Spleen (tissue), 11 donors: ENCODE measurements at regions not wholly inside any gene's neighbourhood (a gene's known extent, or its start where the extent isn't known, plus 50 kb on each side); places are given as distances from the start of the nearest gene placed in this dataset.
A peak's percentile ranks its signal among the peaks of the same experiment; 100 is the strongest.
"Not testable (repeated sequence)": the region's sequence is repeated elsewhere in the genome, so short reads cannot be mapped to it uniquely, and the experiment has no call there.

Experiments
- DNase-seq: peaks from one replicate; pipeline ENCODE4 v3.0.0-alpha.2; 2020
- H3K27ac ChIP-seq, 8 donors: fragments of 200-600 bp; sonication (generic) in 7 of 8; 1 replicate in 4 of 8; 2 replicates in 4 of 8; pipeline versions ENCODE4 v1.5.0 to v1.8.0; 2016 to 2021; ENCODE audit warnings: inconsistent platforms in 4 of 8, mild to moderate bottlenecking in 4 of 8, moderate library complexity in 1 of 8
- H3K27me3 ChIP-seq, 7 donors: fragments of 200-600 bp; sonication (generic) in 6 of 7; replicated peaks in 1 of 7; 1 replicate in 4 of 7; 2 replicates in 3 of 7; pipeline versions ENCODE4 v1.5.0 to v1.8.0; 2016 to 2021; ENCODE audit warnings: inconsistent platforms in 3 of 7, mild to moderate bottlenecking in 1 of 7
- H3K36me3 ChIP-seq, 6 donors: fragments of 200-600 bp; sonication (generic) in 5 of 6; 1 replicate in 4 of 6; 2 replicates in 2 of 6; pipeline versions ENCODE4 v1.5.0 to v1.8.0; 2016 to 2021; ENCODE audit warnings: inconsistent platforms in 2 of 6
- H3K4me1 ChIP-seq, 6 donors: fragments of 200-600 bp; sonication (generic) in 5 of 6; 1 replicate in 3 of 6; 2 replicates in 3 of 6; pipeline versions ENCODE4 v1.5.0 to v1.8.0; 2016 to 2021; ENCODE audit warnings: inconsistent platforms in 3 of 6
- H3K4me3 ChIP-seq, 8 donors: fragments of 200-600 bp; sonication (generic) in 7 of 8; 1 replicate in 4 of 8; 2 replicates in 4 of 8; pipeline versions ENCODE4 v1.5.0 to v1.8.0; 2016 to 2021; ENCODE audit warnings: inconsistent platforms in 4 of 8, mild to moderate bottlenecking in 4 of 8, moderate library complexity in 2 of 8
- H3K9me3 ChIP-seq, 8 donors: fragments of 200-600 bp; sonication (generic) in 7 of 8; 1 replicate in 4 of 8; 2 replicates in 4 of 8; pipeline versions ENCODE4 v1.5.0 to v1.8.0; 2016 to 2021; ENCODE audit warnings: inconsistent platforms in 4 of 8
- CTCF ChIP-seq, 11 experiments: fragments of 200-600 bp in 7 of 11; fragments of 450-650 bp in 4 of 11; sonication (generic) in 4 of 11; IDR thresholded peaks in 8 of 11; conservative IDR thresholded peaks in 3 of 11; 1 replicate in 7 of 11; 2 replicates in 4 of 11; pipeline versions ENCODE4 v1.4.0 to v1.8.0; 2016 to 2021; ENCODE audit warnings: antibody characterized with exemption in 11 of 11, inconsistent platforms in 4 of 11, mild to moderate bottlenecking in 1 of 11
- POLR2A ChIP-seq, 3 donors: fragments of 450-650 bp; IDR thresholded peaks; one replicate each; pipeline ENCODE4 v1.5.1; 2017; ENCODE audit warnings: antibody characterized with exemption in 3 of 3, mild to moderate bottlenecking in 1 of 3
- POLR2AphosphoS5 ChIP-seq, 3 donors: sonication (generic); formaldehyde crosslinking; IDR thresholded peaks; one replicate each; pipeline ENCODE4 v1.5.1; 2017; ENCODE audit warnings: antibody characterized with exemption in 3 of 3
- WGBS, 5 donors: extraction: QIAGEN DNeasy Blood & Tissue Kit in 3 of 5; methylation state at CpG; one replicate each; pipeline versions ENCODE4 v1.1.5 to v1.1.7; 2013 to 2018; 5-methylcytosine and 5-hydroxymethylcytosine counted together
- intact Hi-C: fragments of 100-400 bp; cut with DNase I; formaldehyde crosslinking; loops from one replicate; pipeline ENCODE4 v1.15.0; 2023; ENCODE audit warnings: low total_unique reads
- donor health status: healthy with polysubstance abuse.
- donor health status: DM: no; HTN: no; CAD: no; lungs with moderate emphysema.
- donor health status: DM: no; HTN: no; CAD: no.
- donor health status: Bipolar disorder and iron deficiency.
- donor health status: healthy.
- donor health status: DM: no; HTN: no; CAD: no.
- donor health status: DM: yes; HTN: yes; CAD: no.

- H3K4me3 ChIP-seq = no peak overlapping the region
- TF ChIP-seq POLR2A (IDR thresholded peaks at IDR 0.05) = no peak
- intact Hi-C loops = no loop called here
- H3K36me3 ChIP-seq = no peaks in the 10 kb centered on the region
- DNase-seq = no peak
- H3K27me3 ChIP-seq = no peaks in the 10 kb centered on the region
- peaks cover 3 to 73% (median 69%) of the 10 kb centered on the region in 8 donors for H3K9me3 ChIP-seq
- no peak overlapping the region for H3K27ac ChIP-seq
- peaks cover 0 to 6% (median 0%) of the 10 kb centered on the region in 6 donors for H3K4me1 ChIP-seq
These were observed 63.9 kb upstream of the ACTRT2 start for GRCh38 chr1:2957329-2957728.

- H3K4me1 ChIP-seq, H3K36me3 ChIP-seq, H3K27ac ChIP-seq, intact Hi-C loops, H3K27me3 ChIP-seq, H3K4me3 ChIP-seq: not testable (repeated sequence)
- H3K9me3 ChIP-seq = peaks cover 3 to 48% (median 43%) of the 10 kb centered on the region in 8 donors
- WGBS, 5 donors = 72 to 91% (median 86%) methylated on average over 6 to 21 of the region's 21 CpGs
- DNase-seq = peak; percentile 34
These were observed 61.4 kb upstream of the ACTRT2 start for GRCh38 chr1:2959881-2960280.

- peak; percentile 37 for DNase-seq
- Histone ChIP-seq H3K27me3 (peaks cover 0 to 2% (median 0%) of the 10 kb centered on the region in 7 donors), H3K9me3 (peaks cover 3 to 36% (median 31%) of the 10 kb centered on the region in 8 donors), H3K36me3 (no peaks in the 10 kb centered on the region), H3K27ac (no peak overlapping the region), H3K4me3 (no peak overlapping the region), H3K4me1 (no peaks in the 10 kb centered on the region)
- WGBS, 5 donors = 83 to 94% (median 88%) methylated on average over 7 of the region's 7 CpGs
- TF ChIP-seq POLR2A (IDR thresholded peaks at IDR 0.05) (no peak), POLR2AphosphoS5 (IDR thresholded peaks at IDR 0.05) (no peak), CTCF (IDR thresholded peaks at IDR 0.05 in 8 of 11, conservative IDR thresholded peaks at IDR 0.05 in 3 of 11) (no peak)
- intact Hi-C loops = no loop called here
These were observed 60.2 kb upstream of the ACTRT2 start for GRCh38 chr1:2961081-2961480.

- no peak overlapping the region for H3K27ac ChIP-seq
- TF ChIP-seq CTCF (IDR thresholded peaks at IDR 0.05 in 8 of 11, conservative IDR thresholded peaks at IDR 0.05 in 3 of 11) (no peak), POLR2A (IDR thresholded peaks at IDR 0.05) (no peak), POLR2AphosphoS5 (IDR thresholded peaks at IDR 0.05) (no peak)
- no peak overlapping the region for H3K4me3 ChIP-seq
- WGBS, 5 donors = 88 to 94% (median 90%) methylated on average over 14 of the region's 14 CpGs
- H3K9me3 ChIP-seq = peaks cover 3 to 30% (median 25%) of the 10 kb centered on the region in 8 donors
- no peaks in the 10 kb centered on the region for H3K36me3 ChIP-seq
- peaks cover 0 to 8% (median 0%) of the 10 kb centered on the region in 7 donors for H3K27me3 ChIP-seq
- H3K4me1 ChIP-seq = no peaks in the 10 kb centered on the region
- peak; percentile 29 for DNase-seq
- intact Hi-C loops = no loop called here
These were observed 59.6 kb upstream of the ACTRT2 start for GRCh38 chr1:2961661-2962060.

- Histone ChIP-seq H3K9me3 (peaks cover 3 to 26% (median 21%) of the 10 kb centered on the region in 8 donors), H3K4me1 (no peaks in the 10 kb centered on the region), H3K4me3 (no peak overlapping the region), H3K36me3 (no peaks in the 10 kb centered on the region), H3K27me3 (peaks cover 0 to 11% (median 0%) of the 10 kb centered on the region in 7 donors), H3K27ac (no peak overlapping the region)
- 79 to 84% (median 80%) methylated on average over 11 of the region's 11 CpGs for WGBS, 5 donors
- no peak for TF ChIP-seq POLR2A (IDR thresholded peaks at IDR 0.05)
- no peak for TF ChIP-seq CTCF (IDR thresholded peaks at IDR 0.05 in 8 of 11, conservative IDR thresholded peaks at IDR 0.05 in 3 of 11)
- TF ChIP-seq POLR2AphosphoS5 (IDR thresholded peaks at IDR 0.05) = no peak
- intact Hi-C loops = no loop called here
- peak; percentile 37 for DNase-seq
These were observed 59.2 kb upstream of the ACTRT2 start for GRCh38 chr1:2962061-2962460.
